HG03575 (cell line): ENCODE measurements at regions not wholly inside any gene's neighbourhood (a gene's known extent, or its start where the extent isn't known, plus 50 kb on each side); places are given as distances from the start of the nearest gene placed in this dataset.
"Not testable (repeated sequence)": the region's sequence is repeated elsewhere in the genome, so short reads cannot be mapped to it uniquely, and the experiment has no call there.

ENCODE experiments used
- ATAC-seq: cut with Tn5 transposase; IDR thresholded peaks from one replicate; pipeline ENCODE4 v1.9.1; 2021; ENCODE audit not compliant: unreplicated experiment, insufficient number of reproducible peaks, low FRiP score; ENCODE audit errors: extremely low read depth

DNA sequence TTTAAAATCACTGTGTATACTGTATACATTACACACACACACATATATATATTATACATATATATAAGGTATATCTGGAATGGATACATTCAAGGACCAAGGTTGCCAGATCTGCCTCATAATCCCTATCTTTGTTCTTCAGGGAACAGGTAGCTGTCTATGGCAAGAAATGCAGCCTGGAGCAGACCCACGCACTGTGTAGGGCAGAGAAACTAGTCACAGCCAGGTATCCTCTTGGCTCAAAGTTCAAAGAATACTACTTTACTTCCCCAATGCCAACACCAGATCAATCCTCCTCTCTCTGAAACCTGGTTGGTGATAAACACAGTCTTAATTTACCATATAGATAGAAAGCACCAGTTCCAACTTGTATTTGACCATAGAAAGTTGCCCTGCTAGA is 313.6 kb downstream of the PRELID2 start:
- no peak for ATAC-seq

DNA sequence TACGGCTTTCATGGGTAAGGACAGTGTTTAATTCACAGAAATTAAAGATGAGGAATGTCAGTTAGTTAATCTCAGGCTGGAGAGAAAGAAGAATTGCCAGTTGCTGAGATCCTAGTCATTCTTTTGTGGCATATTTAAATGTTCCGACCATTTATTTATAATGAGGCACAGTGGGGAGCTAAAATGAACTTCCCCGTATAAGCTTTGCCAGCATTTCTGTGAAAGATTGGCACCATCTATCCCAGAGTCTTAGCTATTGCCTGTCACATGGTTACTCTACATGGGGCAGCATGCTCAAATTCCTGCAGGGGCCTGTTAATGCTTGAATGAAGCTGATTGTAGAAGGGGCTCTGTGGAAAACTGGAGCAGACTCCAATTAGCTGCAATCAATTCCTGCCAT is 314.1 kb downstream of the PRELID2 start:
- ATAC-seq, result no peak

DNA sequence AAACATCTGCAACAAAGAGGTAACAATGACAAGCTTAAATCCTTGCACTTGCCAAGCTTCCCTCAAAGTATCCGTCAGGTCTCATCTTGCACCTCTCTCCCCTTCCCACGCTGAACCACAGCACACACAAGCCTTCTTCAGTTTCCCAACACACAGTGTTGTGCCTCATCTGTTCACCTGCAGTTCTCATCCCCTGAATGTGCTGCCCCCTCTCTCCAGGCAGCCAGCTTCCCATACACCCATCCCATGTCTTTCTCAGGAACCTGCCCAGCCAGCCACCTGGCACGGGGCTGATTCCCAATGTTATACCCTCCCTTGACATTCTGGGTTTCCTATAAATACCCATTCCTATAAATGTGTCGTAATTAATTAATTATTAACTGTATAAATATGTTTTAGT is 314.8 kb downstream of the PRELID2 start:
- no peak for ATAC-seq

DNA sequence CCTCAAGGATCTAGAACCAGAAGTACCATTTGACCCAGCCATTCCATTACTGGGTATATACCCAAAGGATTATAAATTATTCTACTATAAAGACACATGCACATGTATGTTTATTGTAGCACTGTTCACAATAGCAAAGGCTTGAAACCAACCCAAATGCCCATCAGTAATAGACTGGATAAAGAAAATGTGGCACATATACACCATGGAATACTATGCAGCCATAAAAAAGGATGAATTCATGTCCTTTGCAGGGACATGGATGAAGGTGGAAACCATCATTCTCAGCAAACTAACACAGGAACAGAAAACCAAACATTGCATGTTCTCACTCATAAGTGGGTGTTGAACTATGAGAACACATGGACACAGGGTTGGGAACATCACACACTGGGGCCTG is 317.6 kb downstream of the PRELID2 start:
- ATAC-seq, result not testable (repeated sequence)

DNA sequence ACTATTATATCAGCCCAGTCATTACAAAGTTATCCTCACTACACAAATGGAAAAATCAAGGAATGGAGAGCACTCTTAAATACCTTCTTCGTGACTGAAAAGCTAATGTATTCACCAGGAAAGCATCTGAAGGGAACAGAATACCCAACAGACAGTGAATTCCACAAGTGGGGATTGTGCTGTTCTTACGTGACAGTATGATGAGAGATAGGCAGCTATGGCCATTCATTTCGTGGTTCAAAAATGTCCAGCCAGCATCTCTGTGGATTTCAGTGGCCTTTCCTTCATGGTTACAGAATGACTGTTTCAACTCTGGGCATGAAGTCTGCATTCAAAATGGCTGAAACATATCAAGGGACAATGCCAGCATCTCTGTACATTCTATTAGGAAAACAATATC is 323.8 kb downstream of the PRELID2 start:
- no peak for ATAC-seq

DNA sequence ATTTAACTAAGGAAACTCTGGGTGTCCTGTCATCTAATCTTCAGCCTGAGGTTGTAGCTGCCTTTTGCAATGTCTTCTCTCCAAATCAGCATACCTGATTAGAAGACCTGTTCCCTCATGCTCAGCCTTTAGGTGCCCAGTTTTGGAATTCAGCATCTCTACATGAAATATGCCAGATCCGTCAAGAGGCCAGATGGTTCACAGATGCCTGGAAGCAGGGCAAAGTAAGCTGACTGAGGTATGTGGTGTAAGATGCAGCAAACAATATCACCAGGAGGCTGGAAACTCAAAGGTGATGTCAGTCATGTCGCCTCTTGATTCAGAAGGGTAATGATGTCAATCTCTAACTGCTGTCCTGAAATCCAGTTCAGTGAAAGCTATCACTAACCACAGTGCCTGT is 324.4 kb downstream of the PRELID2 start:
- no peak for ATAC-seq

DNA sequence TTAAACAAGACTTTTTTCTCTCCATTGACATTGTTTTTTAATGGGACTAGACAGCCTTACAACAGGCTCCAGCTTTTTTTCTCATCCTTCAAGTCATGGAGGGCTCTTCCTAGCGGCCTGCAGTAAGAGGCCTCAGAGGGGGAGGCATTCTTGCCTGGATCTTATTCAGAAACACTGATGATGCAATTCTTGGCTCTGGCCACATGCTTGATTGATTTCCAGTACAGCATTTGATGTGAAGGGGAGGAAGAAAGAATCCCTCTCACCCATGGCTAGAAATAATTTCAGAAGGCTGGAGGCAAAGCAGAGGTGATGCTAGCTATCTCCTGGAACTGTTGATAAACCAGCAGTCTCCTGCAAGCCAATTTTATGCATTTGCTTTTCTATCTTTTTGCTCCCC is 324.8 kb downstream of the PRELID2 start:
- no peak for ATAC-seq

DNA sequence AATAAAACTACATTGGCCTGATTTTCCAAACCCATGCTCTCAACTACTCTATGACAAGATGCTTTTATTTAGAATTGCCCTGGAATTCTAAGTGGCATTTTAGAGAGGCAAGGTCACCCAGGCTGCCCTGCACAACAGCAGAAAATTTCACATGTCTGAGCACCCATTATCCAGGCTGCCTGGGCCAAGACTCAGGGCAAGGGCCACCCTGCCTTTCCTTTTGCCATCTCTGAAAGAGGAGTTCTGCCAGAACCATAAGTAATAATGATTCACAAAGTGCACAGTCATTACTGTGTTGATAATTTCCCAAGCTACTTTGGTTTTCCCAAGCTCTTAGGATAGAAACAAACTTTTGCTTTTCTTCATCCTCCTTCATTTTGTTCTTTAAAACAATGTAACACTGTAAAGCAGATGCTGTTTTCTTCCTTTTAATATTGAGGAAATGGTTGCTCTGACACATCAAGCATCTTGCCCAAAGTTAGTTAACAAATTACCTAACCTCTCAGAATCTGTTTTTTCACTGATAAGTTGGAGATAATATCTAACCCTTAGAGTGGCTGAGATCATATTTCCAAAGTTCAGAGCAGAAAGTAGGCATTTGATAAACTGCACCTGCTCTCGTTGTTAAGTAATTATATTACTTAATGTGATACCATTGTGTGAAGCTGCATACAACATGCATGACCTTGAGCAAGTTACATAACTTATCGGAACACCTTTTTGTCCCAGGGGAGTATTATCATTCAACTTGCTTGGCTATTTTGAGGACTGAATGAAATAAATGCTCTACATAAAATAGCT is 325.6 kb downstream of the PRELID2 start:
- no peak for ATAC-seq

DNA sequence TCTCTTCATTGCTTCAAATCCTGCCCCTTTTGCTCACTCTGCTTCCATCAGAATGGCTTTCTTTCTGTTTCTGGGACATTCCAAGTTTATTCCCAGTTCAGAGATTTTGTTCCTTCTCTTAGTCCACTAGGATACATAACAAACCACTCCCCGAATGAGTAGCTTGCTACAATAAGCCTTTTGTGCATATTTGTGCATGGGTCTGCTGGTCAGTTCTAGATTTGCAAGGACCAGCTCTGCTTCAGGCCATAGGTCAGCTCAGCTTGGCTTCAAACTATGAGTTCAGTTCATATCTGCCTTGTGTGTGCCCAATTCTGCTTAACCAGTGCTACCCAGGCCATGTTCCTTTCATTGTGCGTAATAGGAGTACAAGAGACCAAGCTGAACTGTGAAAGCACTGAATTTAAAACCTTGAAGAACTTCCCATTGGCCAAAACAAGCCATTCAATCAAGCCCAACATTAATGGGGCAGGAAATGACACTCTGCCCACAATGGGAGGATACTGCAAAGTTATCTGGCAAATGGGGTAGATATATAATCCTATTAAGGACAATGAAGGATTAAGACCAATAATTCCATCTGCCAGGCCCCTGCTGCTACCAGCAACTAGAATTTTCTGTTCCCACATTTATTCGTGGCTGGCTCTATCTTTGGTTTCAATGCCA is 328.8 kb downstream of the PRELID2 start:
- ATAC-seq, result no peak

DNA sequence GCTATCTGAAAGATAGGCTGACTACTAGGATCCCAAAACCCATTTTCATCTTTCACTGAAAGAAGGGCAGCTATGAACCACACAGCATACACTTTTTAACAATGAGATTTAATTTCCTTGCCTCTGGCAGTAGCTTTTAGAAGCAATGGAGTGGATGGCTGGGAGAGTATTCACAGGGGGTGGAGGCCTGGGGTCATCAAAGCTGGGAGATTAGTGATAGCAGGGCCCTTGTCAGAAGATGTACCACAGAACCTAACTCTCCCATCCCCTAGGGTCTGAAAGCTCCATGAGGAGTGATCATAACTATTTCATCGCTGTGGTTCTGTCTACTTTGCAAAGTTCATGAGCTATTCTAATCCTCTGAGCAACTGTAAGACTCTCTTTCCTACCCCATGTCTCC is 332.2 kb downstream of the PRELID2 start:
- ATAC-seq, result no peak

DNA sequence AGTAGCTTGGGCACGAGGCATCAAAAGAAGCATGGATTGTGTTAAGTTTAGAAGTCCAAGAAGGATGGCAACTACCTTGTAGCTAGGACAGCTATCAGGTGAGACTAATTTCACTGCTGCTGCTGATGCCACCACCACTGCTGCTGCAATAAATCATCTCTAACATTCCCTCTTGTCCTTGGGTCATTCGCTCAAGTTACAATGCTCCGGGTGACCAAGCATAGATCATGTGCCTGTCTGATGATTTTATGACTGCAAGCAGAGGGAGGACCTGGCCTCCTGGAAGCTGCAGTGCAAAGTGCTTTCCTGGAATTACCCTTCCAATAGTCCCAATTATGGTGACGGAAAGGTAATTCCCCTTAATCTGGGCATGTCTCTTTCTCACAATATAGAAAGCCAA is 334.4 kb downstream of the PRELID2 start:
- ATAC-seq, result no peak

DNA sequence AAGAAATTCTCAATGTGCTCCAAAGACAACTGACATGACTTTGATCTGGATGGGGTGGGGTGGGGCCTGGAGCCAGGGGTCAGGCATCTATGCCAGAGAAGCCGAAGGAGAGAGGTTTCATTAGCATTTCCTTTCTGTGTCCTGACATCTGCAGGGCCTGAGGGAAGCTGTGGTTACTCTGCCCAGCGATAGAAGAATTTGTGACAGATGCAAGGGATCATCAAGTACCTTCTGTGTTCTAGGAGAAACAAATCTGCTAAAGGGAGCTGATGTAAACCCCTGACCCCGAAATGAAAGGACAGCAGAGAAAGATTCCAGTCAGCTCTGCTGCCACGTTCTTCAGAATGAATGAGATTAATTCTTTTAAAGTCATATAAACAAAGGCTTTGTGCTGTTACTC is 335.7 kb downstream of the PRELID2 start:
- ATAC-seq, result no peak

DNA sequence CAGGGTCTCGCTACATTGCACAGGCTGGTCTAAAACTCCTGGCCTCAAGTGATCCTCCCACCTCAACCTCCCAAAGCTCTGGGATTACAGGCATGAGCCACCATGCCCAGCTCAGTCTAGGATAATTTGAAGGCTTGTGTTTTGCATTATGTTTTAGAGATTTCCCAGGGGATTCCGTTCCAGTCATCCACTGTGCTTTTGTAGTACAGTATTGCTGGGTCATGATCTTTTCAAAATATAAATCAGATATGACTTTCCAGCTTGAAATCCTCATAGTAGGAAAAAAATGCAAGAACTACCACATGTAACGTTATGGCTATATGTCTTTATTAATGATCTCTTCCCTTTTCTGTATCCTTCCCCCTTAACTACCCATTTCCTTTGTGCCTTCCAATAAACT is 338.1 kb downstream of the PRELID2 start:
- ATAC-seq, result no peak

DNA sequence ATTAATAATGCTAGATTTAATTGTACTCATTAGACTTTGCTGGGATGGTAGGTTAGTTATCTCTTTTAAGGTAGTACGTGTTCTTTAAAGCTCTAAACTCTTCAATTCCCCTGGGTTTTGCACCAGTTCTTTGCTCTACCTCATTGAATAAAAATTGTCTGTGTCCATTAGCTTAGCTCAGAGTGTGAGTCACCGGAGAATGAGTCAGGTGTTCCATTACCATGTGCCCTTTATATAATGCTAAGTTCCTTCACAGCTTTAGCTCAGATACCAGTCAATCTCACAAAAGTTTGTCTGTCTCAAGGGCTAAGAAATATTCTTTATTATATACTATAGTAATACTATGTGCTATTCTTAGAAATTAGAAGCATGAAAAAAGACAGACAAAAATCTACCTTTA is 339.4 kb downstream of the PRELID2 start:
- ATAC-seq, result no peak

DNA sequence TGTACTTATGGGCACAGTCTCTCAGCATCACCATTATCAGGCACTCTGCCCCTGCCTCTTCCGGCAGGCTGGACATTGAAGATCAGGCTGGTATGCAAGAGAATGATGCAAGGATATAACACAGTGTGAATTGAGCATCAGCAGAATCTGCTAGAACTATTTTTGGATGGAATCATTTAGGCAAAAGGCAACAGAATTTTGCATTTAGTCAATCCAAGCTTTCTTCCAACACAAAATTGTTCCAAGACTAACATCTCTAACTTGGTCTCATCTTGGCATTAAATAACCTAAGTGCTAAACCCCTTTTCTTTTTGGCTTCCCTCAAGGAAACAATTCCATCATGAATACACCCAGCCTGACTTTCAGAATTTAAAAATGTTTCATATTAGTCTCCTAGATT is 339.9 kb downstream of the PRELID2 start:
- ATAC-seq, result no peak

DNA sequence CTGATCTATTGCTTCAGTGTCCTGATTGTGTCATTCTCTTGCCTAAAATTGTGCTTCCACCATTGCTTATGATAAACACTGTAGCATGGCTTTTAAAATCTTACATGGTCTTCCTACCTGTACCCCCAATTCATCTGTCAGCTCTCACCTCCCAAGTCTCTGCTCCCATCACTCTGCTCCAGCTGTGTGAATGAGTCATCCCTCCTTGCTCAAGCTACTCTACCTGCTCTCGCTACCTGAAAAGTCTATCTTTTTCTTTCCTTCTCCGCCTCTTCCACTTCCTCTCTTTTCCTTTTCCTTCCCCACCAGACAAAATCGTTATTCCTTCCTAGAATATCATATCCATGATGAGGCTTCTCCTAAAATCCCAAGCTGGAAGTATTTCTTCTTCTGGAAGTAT is 341.7 kb downstream of the PRELID2 start:
- ATAC-seq, result no peak

DNA sequence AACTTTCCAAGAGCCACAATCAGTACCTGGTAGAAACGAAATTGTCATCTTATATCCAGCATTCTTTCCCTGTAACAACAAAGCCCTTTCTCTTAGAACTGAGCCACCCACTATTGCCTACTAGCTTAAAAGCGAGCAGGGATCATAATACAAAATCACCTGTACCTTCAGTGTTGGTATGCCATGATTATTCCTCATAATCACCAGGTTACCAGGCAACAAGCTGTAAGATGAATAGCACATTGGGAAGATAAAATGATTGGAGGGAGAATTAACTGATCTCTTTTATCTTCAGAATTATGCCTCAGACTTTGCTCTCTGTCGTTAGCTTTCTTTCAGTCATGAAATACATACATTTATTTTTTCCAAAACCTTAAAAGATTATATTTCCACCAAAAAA is 345.6 kb downstream of the PRELID2 start:
- no peak for ATAC-seq

DNA sequence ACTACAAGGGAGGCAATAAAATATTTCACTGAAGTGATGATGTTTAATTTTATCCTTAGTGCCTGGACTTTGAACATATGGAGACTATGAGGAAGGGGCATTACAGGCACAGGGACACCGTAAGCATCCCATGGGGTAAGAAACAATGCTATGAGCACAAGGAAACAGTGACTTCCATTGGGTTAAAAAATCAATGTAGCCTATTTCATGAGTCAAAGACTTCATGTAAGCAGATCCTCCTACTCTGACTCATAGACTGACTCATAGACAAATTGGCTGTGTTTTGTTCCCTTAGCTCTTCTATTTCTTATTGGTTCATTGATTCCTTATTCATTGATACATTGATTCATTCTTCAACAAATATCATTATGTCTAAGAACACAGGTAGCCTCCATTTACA is 351.0 kb downstream of the PRELID2 start:
- no peak for ATAC-seq

DNA sequence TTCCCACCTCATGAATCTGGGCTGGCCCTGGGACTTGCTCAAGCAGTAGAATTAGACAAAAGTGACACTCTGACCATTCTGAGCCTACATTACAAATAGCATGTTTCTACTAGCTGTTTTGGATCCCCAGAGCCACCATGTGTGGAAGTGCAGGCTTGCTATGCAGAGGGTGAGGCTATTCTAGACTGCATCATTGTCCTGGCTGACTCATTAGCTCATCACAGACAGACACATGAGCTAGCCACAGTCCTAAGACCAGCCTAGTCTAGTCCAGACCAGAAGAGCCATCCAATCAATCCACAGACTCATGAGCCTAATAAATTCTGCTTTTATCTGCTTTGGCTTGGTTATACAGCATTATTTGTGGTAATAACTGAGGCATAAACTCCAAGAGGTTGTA is 351.9 kb downstream of the PRELID2 start:
- no peak for ATAC-seq

DNA sequence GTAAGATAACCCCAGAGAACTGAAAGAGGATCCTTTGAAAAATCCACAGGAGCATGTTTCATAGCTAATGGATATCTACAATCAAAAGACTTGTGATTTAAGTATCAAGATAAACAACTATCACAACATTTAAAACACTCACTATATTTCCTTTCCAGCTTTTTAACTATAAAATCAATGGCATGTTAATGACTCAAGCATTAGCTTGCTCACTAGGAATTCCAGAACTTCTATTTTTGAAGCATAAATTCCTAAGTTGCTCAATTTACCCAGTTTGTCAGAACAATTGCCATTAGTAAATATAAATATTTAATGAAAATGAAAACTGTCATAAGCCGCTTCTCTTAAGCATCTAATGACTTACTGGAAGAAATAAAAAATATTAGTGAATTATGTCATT is 355.3 kb downstream of the PRELID2 start:
- no peak for ATAC-seq

DNA sequence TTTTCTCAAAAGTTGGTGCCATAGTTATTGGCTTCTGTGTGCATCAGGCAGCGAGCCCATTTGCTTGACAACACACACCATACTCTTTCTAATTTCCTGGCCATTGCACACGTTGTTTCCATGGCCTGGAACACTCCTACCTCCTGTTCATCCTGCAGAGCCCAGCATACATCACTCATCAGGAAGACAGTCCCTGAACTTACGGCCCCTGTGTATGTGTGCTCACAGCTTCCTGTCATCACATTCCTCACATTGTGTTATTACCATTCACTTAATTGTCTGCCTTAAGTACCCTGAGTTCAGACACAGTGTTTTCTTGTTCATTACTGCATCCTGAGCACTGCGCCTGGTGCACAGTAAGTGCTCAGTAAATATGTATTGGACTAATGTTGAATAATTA is 355.9 kb downstream of the PRELID2 start:
- ATAC-seq, result no peak
